ENCODE measurements at regions not wholly inside any gene's neighbourhood (a gene's known extent, or its start where the extent isn't known, plus 50 kb on each side); places are given as distances from the start of the nearest gene placed in this dataset.
A peak's percentile ranks its signal among the peaks of the same experiment; 100 is the strongest.

DNA sequence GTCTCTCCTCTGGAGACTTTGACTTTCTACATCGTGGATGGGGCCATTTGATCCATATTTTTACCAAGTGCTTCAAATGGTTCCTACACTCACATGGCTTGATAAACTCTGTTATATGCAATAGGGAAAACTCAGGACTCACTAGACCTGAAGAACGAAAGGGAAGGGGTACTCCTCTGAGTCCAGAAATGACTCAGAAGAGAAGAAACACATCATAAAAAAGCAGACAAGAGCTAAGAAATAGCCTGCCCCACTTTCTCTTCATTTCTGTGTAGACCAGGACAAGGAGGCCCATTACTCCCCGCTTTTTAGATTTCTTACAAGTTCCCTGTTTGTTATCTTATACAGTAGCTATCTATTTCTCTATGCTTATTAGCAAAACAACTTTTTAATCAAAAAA lies 369.8 kb upstream of the ARID1B start:
- Mint-ChIP-seq H3K27ac (no peak overlapping the region), H3K27me3 (peaks cover 9% of the 10 kb centered on the region), H3K4me1 (no peaks in the 10 kb centered on the region), H3K4me3 (no peak overlapping the region), H3K9me3 (peaks cover 5 to 11% of the 10 kb centered on the region in 2 donors)
- no peak for ATAC-seq
- DNase-seq, result no peak

DNA sequence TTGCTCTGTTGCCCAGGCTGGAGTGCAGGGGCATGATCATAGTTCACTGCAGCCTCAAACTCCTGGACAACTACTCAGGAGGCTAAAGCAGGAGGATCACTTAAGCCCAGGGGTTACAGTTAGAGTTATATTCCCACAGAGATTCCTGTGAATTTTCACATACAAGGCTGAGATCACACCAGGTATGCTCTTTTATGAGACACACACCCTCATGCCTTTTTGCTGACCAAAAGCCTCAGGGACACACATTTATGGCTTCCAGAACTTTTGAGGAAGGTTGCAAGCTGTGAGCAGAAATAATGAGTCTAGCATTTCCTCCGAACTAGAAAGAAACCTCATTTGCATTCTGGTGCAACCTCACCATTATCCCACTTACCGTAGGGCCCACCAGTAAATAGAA lies 370.5 kb upstream of the ARID1B start:
- ATAC-seq, result no peak
- H3K27me3 Mint-ChIP-seq, result peaks cover 14% of the 10 kb centered on the region
- H3K4me1 Mint-ChIP-seq, result no peaks in the 10 kb centered on the region
- H3K27ac Mint-ChIP-seq, result no peak overlapping the region
- no peak for DNase-seq
- H3K4me3 Mint-ChIP-seq, result no peak overlapping the region
- peaks cover 5 to 17% of the 10 kb centered on the region in 2 donors for H3K9me3 Mint-ChIP-seq

DNA sequence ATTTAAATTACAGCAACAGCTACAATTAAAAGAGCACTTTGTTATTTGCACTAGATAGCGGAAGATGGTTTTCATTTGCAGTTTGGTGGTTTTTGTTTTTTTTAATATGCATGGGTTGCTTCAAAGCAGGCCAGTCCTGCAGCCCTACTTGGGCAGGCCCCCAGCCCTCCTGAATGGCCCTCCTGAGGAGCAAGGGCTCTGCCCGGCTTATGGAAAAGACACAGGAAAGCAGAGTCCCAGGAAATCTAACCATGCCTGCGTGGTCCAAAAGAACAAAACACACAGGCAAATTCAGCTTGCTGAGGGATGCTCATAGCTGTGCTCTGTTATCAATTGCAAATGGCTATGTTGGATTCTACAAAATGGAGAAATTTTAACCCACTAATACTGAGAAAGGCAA lies 371.1 kb upstream of the ARID1B start:
- no peak for ATAC-seq
- Mint-ChIP-seq H3K9me3 (peaks cover 5 to 23% of the 10 kb centered on the region in 2 donors), H3K27me3 (peaks cover 19% of the 10 kb centered on the region), H3K4me1 (no peaks in the 10 kb centered on the region), H3K4me3 (no peak overlapping the region), H3K27ac (no peak overlapping the region)
- no peak for DNase-seq

DNA sequence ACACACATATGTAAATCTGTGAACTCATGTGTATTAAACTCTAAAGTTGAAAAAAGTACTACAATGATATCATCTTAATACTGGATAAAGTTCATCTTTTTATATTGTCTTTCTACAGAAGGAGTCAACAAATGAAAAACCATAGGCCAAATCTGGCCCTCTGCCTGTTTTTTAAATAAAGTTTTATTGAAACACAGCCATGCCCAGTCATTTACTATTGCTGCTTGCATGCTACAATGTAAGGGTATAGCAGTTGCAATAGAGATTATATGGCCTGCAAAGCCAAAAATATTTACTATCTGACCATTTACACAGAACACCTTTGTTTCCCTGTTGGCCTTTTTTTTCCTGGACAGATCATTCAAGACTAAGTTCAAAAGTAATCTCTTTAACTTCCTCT lies 374.6 kb upstream of the ARID1B start:
- Mint-ChIP-seq H3K4me1 (peaks cover 8% of the 10 kb centered on the region), H3K27me3 (peaks cover 19% of the 10 kb centered on the region), H3K9me3 (peaks cover 5 to 27% of the 10 kb centered on the region in 2 donors), H3K27ac (no peak overlapping the region), H3K4me3 (no peak overlapping the region)
- DNase-seq (no peak), ATAC-seq (no peak)

DNA sequence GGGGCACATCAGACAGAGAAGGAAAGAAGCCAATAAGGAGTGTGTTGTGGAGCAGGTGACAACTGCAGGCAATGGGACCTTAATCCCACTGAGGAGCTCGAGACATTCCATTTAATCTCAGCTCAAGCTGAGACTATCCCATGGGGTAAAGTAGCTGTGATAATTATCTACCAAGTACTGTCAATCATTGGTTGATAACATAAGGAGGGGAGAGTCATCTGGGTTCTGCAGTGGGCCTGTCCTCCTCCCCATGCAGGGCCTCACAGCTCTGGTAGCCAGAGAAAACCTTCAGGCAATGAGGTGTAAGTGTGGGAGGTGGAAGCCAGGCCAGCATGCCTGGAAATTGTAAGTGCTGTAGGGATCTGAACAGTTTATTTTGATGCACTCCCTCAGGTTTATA lies 375.0 kb upstream of the ARID1B start:
- Mint-ChIP-seq H3K27ac (no peak overlapping the region), H3K9me3 (peaks cover 5 to 27% of the 10 kb centered on the region in 2 donors), H3K4me1 (peaks cover 12% of the 10 kb centered on the region), H3K27me3 (peaks cover 19% of the 10 kb centered on the region), H3K4me3 (no peak overlapping the region)
- DNase-seq, result no peak
- no peak for ATAC-seq

DNA sequence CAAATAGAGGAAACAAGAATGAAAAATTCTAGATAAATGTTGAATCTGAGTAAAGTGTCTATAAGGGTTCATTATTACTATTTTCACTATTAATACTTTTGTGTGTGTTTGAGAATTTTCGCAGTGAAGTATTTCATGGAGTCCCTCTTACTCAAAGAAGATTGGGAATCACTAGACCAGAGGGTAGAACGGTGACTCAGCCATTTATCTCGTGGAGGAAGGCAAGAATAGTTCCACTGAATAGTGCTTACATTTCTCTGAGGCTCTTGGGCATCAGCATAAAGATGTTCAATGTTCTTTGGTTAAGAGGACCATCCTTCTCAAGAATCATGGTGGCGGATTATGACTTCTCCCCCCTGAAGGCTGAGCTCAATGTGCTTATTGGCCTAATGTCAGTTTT lies 376.7 kb upstream of the ARID1B start:
- H3K27me3 Mint-ChIP-seq, result peaks cover 19% of the 10 kb centered on the region
- ATAC-seq (no peak), DNase-seq (no peak)
- H3K4me3 Mint-ChIP-seq, result no peak overlapping the region
- peaks cover 30% of the 10 kb centered on the region for H3K4me1 Mint-ChIP-seq
- H3K27ac Mint-ChIP-seq, result no peak overlapping the region
- H3K9me3 Mint-ChIP-seq, result peaks cover 5 to 27% of the 10 kb centered on the region in 2 donors

DNA sequence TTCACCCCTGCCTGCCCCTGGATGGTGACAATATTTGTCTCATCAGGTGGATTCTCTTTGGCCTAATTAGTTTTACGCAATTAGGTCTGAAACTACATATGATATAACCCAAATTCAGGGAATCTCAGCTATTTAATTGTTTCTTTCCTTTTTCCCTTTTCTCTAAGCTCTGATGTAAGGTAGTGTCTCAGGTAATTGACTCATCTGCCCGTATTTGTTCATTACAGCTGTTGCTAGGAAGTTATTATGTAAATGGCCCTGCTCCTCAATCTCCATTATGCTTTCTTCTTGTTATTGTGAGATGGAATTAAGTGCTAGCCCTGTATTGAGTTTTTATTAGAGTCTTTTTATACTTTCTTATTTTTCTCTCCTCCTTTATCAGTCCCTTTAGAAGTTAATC lies 378.2 kb upstream of the ARID1B start:
- no peak overlapping the region for H3K27ac Mint-ChIP-seq
- H3K4me1 Mint-ChIP-seq, result peaks cover 36% of the 10 kb centered on the region
- no peak overlapping the region for H3K4me3 Mint-ChIP-seq
- H3K27me3 Mint-ChIP-seq, result peaks cover 19% of the 10 kb centered on the region
- ATAC-seq, result no peak
- no peak for DNase-seq
- H3K9me3 Mint-ChIP-seq, result peaks cover 5 to 26% of the 10 kb centered on the region in 2 donors

DNA sequence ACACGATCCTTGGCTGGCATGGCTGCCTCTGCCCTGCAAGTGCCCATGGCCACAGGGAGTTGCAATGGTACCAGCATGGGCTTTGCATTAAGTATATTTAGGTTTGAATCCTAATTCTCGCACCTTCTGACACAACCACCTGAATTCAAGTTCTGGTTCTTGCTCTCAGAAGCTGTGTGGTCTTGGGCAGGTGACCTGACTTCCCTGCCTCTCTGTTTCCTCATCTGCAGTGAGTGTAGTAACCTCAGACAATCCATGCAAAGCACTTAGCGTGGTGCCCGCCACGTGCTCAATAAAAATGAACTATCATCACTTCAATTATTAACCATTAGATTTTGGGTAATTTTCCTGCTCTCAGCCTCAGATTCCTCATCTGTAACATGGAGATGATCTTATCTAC lies 378.8 kb upstream of the ARID1B start:
- H3K9me3 Mint-ChIP-seq, result peaks cover 1 to 20% of the 10 kb centered on the region in 2 donors
- ATAC-seq (no peak), DNase-seq (no peak)
- peaks cover 36% of the 10 kb centered on the region for H3K4me1 Mint-ChIP-seq
- H3K27me3 Mint-ChIP-seq, result peaks cover 20% of the 10 kb centered on the region
- no peak overlapping the region for H3K27ac Mint-ChIP-seq
- no peak overlapping the region for H3K4me3 Mint-ChIP-seq

DNA sequence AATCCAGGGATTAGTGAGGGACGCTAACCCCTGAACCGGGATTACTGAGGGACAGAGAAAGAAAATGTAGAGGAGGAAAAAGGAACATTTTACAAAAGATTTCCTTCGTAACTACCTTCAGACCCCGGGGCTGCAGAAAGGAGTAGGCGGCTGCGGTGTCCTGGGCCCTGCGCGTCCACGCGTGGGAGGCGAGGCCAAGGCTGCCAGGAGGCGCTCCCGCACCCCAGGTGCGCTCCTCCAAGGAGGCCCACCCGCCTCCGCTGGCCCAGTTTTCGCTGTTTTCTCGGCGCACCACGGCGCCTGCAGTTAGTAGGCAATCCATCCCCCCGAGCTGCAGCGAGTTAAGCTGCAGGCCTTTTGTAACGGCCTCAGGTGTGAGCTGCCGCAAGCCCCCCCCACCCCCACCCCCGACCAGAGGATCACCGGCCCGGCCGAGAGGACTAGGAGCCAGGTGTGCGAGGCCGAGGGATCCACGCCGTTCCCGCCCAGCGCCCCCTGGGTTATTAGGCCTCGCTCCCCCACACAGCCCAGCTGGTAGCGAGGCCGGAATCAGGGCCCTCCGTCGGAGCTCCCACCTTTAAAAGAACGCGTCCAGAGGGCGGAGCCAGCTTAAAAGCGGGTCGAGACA lies 380.3 kb upstream of the ARID1B start:
- DNase-seq (peak; percentile 19 to 20), ATAC-seq (peak; percentile 20)
- H3K27me3 Mint-ChIP-seq, result peaks cover 28% of the 10 kb centered on the region
- peak overlapping the region in 1 of 2 donors; percentile 74 for H3K27ac Mint-ChIP-seq
- peaks cover 0 to 12% of the 10 kb centered on the region in 2 donors for H3K9me3 Mint-ChIP-seq
- H3K4me1 Mint-ChIP-seq, result peaks cover 51% of the 10 kb centered on the region
- peak overlapping the region; percentile 70 to 73 for H3K4me3 Mint-ChIP-seq

DNA sequence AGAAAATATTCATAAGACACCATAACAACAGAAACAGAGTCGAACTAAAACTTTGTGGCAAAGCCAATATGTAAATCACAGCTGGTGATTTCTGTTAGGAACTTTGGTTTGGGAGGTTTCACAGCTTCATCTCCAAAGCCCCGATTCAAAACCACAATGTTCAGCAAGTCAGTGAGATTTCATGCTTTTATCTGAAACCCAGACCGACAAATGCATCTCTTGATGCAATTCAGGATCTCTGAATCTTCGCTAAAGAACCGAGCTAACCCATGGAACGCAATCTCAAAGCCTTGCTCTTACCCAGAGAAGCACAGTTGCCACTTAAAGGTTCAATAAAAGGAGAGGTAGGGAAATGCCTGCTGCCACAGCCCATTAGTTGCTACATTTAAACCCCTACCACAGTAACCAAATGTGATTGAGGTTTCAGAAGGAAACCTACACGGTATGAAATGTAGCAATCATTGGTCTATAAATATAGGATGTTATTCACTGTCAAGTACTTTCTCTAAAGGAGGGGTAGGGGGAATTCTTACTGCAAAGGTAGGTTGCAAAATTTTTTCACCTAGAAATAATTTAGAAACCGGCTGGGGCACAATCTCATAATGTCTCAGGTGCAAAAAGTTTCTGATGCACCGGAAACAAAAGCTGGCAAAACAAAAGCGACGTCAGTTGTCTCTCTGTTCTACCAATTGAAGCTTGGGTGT lies 381.0 kb upstream of the ARID1B start:
- ATAC-seq (peak; percentile 91), DNase-seq (peak; percentile 51 to 63)
- Mint-ChIP-seq H3K27ac (peak overlapping the region in 1 of 2 donors; percentile 20), H3K27me3 (peaks cover 23% of the 10 kb centered on the region), H3K4me1 (peaks cover 53% of the 10 kb centered on the region), H3K4me3 (peak overlapping the region; percentile 70 to 73), H3K9me3 (peaks cover 0 to 5% of the 10 kb centered on the region in 2 donors)

DNA sequence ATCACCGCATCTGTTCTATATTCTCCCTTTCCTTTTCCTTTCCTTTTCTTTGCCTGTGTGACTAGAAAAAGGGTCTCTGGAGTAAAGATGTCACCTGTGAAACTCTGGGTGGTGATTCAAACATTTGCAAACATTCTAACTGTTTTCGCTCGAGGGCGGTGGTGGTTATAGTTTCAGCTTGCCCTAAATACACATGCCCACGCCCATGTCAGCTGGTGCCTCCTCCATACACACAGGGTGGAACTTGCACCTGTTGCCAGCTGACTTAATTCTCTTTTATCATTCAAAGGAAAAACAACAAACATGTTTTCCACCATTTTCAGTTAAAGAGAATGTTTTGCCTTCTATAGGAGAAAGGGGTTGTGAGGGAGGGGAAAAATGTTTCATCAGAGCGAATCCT lies 381.9 kb upstream of the ARID1B start:
- H3K9me3 Mint-ChIP-seq, result no peaks in the 10 kb centered on the region
- H3K27me3 Mint-ChIP-seq, result peaks cover 23% of the 10 kb centered on the region
- peaks cover 53% of the 10 kb centered on the region for H3K4me1 Mint-ChIP-seq
- H3K27ac Mint-ChIP-seq, result no peak overlapping the region
- DNase-seq (peak in 1 of 2 donors; percentile 18), ATAC-seq (no peak)
- peak overlapping the region in 1 of 2 donors; percentile 2 for H3K4me3 Mint-ChIP-seq

DNA sequence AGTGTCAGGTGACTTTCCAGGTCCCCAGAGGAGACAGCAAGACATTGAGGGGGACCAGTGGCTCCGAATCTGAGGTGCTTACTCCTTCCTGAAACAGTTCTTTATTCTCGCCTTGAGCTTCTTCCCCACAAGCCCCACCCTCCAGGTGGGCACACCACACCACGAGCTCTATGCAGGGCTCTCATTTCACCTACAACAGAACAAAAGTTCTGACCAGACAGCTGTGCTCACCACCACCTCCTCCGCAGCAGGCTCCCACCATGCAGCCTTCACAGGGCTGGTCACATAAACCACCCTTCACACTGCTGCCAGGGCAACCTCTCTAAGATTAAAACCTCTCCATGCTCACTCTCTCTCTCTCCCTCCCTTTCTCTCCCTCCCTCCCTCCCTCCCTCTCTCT lies 384.5 kb upstream of the ARID1B start:
- Mint-ChIP-seq H3K9me3 (no peaks in the 10 kb centered on the region), H3K4me1 (peaks cover 45% of the 10 kb centered on the region), H3K27ac (no peak overlapping the region), H3K27me3 (peaks cover 23% of the 10 kb centered on the region), H3K4me3 (no peak overlapping the region)
- DNase-seq (no peak), ATAC-seq (no peak)

DNA sequence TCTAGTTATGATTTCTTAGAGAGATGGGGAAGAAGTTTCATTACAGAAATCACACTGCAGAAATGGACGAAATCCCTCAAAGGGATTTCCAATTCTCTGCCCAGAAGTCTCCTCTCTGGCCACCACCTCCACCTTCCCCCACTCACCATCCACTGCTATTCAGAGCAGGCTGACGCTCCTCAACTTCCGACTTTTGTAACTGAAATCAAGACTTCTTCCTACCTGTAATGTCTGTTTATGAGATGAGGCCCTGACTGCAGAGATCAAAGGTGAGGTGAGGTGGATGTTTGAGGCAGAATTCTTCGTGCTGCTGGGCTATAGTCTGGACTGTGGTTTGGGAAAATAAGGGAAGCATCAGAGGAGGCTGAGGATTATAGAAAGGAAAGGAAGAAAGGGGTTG lies 385.2 kb upstream of the ARID1B start:
- Mint-ChIP-seq H3K4me3 (no peak overlapping the region), H3K27ac (no peak overlapping the region), H3K9me3 (no peaks in the 10 kb centered on the region), H3K27me3 (peaks cover 23% of the 10 kb centered on the region), H3K4me1 (peaks cover 38% of the 10 kb centered on the region)
- no peak for DNase-seq
- no peak for ATAC-seq

DNA sequence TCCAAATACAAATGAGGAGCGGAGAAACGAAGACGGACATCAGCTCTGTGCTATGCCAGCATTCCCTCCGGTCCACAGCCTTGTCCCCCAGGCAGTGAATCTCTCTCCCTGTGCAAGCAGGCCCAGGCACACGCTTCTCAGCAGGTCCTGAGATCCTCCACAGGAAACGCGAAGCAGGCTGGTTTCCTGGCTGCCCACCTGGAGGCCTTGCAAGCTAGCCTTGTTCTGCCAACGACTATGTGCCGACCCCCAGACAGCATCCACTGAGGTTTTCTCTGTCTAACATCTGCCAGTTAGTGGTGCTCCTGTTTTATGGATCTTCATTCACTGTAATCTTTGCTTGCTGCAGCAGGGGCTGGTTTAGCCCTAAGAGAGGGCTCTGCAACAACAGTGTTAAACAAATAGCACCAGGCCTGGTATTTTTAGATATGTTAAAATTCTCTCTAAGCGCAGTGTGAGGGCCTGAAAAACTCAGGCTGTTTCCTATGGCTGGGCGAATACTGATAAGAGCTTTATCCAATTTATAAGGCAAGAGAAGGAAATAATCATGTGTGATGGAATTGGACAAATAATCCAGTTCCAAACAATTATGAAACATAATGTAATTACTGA lies 386.0 kb upstream of the ARID1B start:
- ATAC-seq (no peak), DNase-seq (no peak)
- H3K27ac Mint-ChIP-seq, result no peak overlapping the region
- no peak overlapping the region for H3K4me3 Mint-ChIP-seq
- peaks cover 23% of the 10 kb centered on the region for H3K27me3 Mint-ChIP-seq
- H3K4me1 Mint-ChIP-seq, result peaks cover 30% of the 10 kb centered on the region
- H3K9me3 Mint-ChIP-seq, result peaks cover 0 to 3% of the 10 kb centered on the region in 2 donors

DNA sequence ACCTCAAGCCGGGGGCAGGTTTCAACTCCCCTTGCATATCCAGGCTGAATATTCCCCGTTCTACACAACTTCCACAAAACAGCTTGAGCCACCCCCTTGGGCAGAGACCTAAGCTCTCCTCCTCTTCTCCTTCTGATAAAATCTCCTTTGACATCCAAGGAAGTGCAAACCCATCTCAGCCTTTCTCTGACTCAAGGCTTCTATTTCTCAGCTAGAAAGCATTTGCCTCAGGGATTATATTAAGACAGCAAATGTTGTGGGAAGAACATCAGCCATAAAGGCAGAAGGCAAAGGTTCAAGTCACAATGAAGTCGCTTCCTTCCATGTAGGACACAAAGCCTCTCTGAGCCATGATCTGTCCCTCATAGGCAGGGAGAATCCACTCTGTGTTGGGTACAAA lies 386.6 kb upstream of the ARID1B start:
- H3K27me3 Mint-ChIP-seq, result peaks cover 23% of the 10 kb centered on the region
- DNase-seq, result no peak
- H3K4me1 Mint-ChIP-seq, result peaks cover 25% of the 10 kb centered on the region
- H3K9me3 Mint-ChIP-seq, result peaks cover 0 to 6% of the 10 kb centered on the region in 2 donors
- no peak overlapping the region for H3K4me3 Mint-ChIP-seq
- ATAC-seq, result no peak
- no peak overlapping the region for H3K27ac Mint-ChIP-seq

DNA sequence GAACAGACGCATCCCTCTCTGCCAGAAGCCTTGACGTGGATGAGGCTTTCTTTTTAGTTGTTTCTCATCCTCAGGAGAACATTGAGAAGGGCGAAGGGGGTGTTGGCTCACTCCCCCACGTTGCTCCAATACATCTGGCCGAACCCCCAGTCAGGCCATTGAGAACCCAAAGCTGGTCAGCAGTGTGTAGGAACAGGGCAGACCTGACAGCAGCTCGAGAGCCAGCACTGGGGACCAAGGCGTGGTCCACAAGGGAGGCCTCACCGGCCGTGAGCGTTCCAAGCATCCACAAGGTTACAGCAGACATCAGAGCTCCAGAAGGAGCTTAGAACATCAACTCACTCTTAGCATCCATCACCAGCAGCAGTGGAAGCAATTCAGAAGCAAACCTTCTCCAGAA lies 387.9 kb upstream of the ARID1B start:
- peaks cover 17% of the 10 kb centered on the region for H3K4me1 Mint-ChIP-seq
- H3K9me3 Mint-ChIP-seq, result peaks cover 0 to 6% of the 10 kb centered on the region in 2 donors
- ATAC-seq (no peak), DNase-seq (no peak)
- no peak overlapping the region for H3K4me3 Mint-ChIP-seq
- H3K27ac Mint-ChIP-seq, result no peak overlapping the region
- peaks cover 23% of the 10 kb centered on the region for H3K27me3 Mint-ChIP-seq
